ENCODE measurements at regions not wholly inside any gene's neighbourhood (a gene's known extent, or its start where the extent isn't known, plus 50 kb on each side); places are given as distances from the start of the nearest gene placed in this dataset.

DNA sequence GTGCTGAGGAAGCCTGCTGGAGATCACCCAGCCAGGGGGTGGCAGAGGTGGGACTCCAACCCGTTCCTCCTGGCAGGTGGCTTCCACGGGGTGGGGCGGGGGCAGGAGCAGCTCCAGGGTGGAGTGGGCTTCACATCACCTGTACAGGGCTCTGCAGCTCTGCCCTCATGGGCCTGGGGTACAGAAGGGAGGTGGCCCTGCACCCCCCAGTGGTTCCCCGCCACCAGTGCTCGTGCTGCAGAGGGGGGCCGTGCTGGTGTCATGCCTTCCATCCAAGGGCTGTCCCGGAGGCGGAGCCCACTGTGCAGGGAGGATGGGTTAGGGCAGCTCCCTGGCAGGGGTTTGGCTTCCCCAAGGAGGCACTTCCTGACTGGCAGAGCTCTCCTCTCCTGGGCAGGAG, 76.4 kb upstream of the SHISAL1 start:
- TF ChIP-seq CTCF (IDR thresholded peaks at IDR 0.05) (no peak), POLR2A (IDR thresholded peaks at IDR 0.05) (no peak)

All from uterus (tissue), 2 donors.